Right lobe of liver (tissue), 6 donors: ENCODE measurements at regions not wholly inside any gene's neighbourhood (a gene's known extent, or its start where the extent isn't known, plus 50 kb on each side); places are given as distances from the start of the nearest gene placed in this dataset.

Source experiments
- ATAC-seq, 4 donors: fragments of 200-7000 bp; cut with Tn5 transposase; one replicate each; pipeline ENCODE4 v1.9.1; 2020; ENCODE audit warnings: mild to moderate bottlenecking in 4 of 4, moderate library complexity in 4 of 4
- DNase-seq, 3 donors: peaks; one replicate each; pipeline ENCODE4 v3.0.0-alpha.2; 2020
- H3K27ac ChIP-seq, 3 donors: fragments of 200-600 bp; one replicate each; pipeline ENCODE4 v1.8.0; 2022
- H3K27me3 ChIP-seq, 2 donors: fragments of 200-600 bp; one replicate each; pipeline ENCODE4 v1.8.0; 2022
- H3K36me3 ChIP-seq, 4 donors: fragments of 200-600 bp; sonication (generic) in 1 of 4; one replicate each; pipeline versions ENCODE4 v1.5.1 to v1.8.0; 2017 to 2022; ENCODE audit warnings: control low read depth in 1 of 4
- H3K4me1 ChIP-seq, 4 donors: fragments of 200-600 bp; sonication (generic) in 1 of 4; one replicate each; pipeline versions ENCODE4 v1.5.1 to v1.8.0; 2017 to 2022; ENCODE audit warnings: control low read depth in 1 of 4
- H3K4me3 ChIP-seq, 3 donors: fragments of 200-600 bp; one replicate each; pipeline ENCODE4 v1.8.0; 2022
- H3K9me3 ChIP-seq, 4 donors: fragments of 200-600 bp; sonication (generic) in 1 of 4; one replicate each; pipeline versions ENCODE4 v1.5.1 to v1.8.0; 2017 to 2022; ENCODE audit warnings: control low read depth in 1 of 4
- POLR2A ChIP-seq: fragments of 450-650 bp; IDR thresholded peaks from one replicate; pipeline ENCODE4 v1.6.1; 2017; ENCODE audit warnings: antibody characterized with exemption, mild to moderate bottlenecking
- WGBS: methylation state at CpG from one replicate; pipeline ENCODE4 v1.1.6; 2018; ENCODE audit warnings: low coverage, low lambda C conversion rate; ENCODE audit not compliant: insufficient coverage; ENCODE audit errors: missing lambda C conversion rate; 5-methylcytosine and 5-hydroxymethylcytosine counted together
- intact Hi-C, 2 donors: fragments of 100-400 bp; cut with DNase I; formaldehyde crosslinking; loops; one replicate each; pipeline versions ENCODE4 v1.11.2 to v1.14.1; 2022
- TF ChIP-seq, protein P1 (sequence below), 4 donors: fragments of 200-600 bp in 3 of 4; fragments of 450-650 bp in 1 of 4; IDR thresholded peaks; one replicate each; pipeline versions ENCODE4 v1.5.1 to v1.8.0; 2016 to 2022; ENCODE audit warnings: antibody characterized with exemption in 4 of 4, mild to moderate bottlenecking in 2 of 4
- donor health status: DM: no; HTN: yes; CAD: no.
- donor health status: DM: no; HTN: no; CAD: no.
- donor health status: DM: no; HTN: no; CAD: no.
- donor health status: DM: no; HTN: yes; CAD: no.
- donor health status: DM: no; HTN: yes; CAD: no.

DNA sequence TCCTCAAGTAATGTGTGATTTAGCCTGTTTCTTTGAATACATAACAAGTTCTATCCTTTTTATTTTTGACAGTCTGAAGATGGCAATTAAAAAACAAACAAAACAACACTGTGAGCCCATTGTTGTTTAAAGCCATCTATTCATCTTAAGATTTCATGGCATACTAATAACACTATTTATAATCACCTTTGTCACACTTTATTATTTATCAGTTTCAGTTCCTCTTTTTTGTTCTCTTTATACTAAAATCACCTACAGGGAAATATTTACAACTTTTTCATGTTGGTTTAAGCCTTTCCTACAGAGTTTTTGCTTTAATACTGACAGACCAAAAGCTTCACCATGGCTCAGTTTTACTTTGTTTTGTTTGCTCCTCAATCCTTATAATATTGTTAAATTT lies 247.4 kb upstream of the CTSO start:
- Histone ChIP-seq H3K9me3 (no peaks in the 10 kb centered on the region), H3K4me1 (no peaks in the 10 kb centered on the region), H3K4me3 (no peak overlapping the region), H3K36me3 (no peaks in the 10 kb centered on the region), H3K27ac (no peak overlapping the region), H3K27me3 (no peaks in the 10 kb centered on the region)
- intact Hi-C loops, result no loop called here
- ATAC-seq, result no peak
- TF ChIP-seq POLR2A, result no peak
- TF ChIP-seq, protein P1, sequence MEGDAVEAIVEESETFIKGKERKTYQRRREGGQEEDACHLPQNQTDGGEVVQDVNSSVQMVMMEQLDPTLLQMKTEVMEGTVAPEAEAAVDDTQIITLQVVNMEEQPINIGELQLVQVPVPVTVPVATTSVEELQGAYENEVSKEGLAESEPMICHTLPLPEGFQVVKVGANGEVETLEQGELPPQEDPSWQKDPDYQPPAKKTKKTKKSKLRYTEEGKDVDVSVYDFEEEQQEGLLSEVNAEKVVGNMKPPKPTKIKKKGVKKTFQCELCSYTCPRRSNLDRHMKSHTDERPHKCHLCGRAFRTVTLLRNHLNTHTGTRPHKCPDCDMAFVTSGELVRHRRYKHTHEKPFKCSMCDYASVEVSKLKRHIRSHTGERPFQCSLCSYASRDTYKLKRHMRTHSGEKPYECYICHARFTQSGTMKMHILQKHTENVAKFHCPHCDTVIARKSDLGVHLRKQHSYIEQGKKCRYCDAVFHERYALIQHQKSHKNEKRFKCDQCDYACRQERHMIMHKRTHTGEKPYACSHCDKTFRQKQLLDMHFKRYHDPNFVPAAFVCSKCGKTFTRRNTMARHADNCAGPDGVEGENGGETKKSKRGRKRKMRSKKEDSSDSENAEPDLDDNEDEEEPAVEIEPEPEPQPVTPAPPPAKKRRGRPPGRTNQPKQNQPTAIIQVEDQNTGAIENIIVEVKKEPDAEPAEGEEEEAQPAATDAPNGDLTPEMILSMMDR (IDR thresholded peaks at IDR 0.05), result no peak
- DNase-seq, result no peak

DNA sequence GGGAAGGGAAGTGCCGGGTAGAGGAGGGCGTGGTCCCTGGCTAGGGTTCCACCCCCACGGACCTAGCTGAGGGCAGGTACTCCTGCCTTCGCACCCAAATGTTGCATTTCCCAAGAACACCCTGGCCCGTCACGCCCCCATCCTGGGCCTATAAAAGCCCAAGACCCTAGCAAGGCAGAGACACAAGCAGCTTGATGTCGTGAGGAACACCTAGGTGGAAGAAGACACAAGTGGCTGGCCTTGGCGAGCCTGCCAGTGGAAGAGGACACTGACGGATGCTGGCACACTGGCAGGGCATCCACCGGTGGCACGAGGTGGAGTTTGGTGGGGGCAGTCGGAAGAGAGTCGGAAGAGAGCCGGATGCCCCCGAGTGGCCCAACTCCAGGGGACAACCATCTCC lies 244.8 kb upstream of the CTSO start:
- TF ChIP-seq, protein P1 (IDR thresholded peaks at IDR 0.05), result no peak
- no peak for TF ChIP-seq POLR2A
- H3K4me3 ChIP-seq, result no peak overlapping the region
- intact Hi-C loops, result no loop called here
- DNase-seq, result no peak
- no peaks in the 10 kb centered on the region for H3K9me3 ChIP-seq
- no peaks in the 10 kb centered on the region for H3K27me3 ChIP-seq
- no peak overlapping the region for H3K27ac ChIP-seq
- no peaks in the 10 kb centered on the region for H3K36me3 ChIP-seq
- peaks cover 0 to 3% (median 0%) of the 10 kb centered on the region in 4 donors for H3K4me1 ChIP-seq
- no peak for ATAC-seq
- WGBS, result 83% methylated on average over 2 of the region's 15 CpGs

DNA sequence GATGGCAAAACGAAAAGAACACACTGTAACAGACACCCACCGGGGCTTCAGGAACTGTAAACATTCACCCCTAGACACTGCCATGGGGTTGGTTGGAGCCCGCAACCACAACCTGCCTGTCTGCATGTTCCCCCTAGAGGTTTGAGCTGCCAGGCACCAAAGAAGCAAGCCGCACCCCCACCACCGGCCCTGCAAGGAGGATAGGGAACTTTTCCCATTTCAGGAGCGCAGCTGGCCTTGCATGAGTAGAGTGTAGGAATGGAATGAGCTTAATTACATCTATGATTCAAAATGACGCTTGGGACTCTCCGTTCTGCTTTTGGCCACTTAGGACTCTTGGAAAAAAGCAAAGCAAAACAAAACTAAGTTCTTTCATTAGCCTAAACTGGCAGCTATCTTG lies 243.6 kb upstream of the CTSO start:
- no peaks in the 10 kb centered on the region for H3K9me3 ChIP-seq
- no peaks in the 10 kb centered on the region for H3K27me3 ChIP-seq
- H3K4me3 ChIP-seq, result no peak overlapping the region
- peaks cover 0 to 12% (median 0%) of the 10 kb centered on the region in 4 donors for H3K4me1 ChIP-seq
- DNase-seq (no peak), ATAC-seq (no peak)
- TF ChIP-seq, protein P1 (IDR thresholded peaks at IDR 0.05), result no peak
- intact Hi-C loops, result no loop called here
- no peaks in the 10 kb centered on the region for H3K36me3 ChIP-seq
- 72% methylated on average over 5 of the region's 8 CpGs for WGBS
- no peak overlapping the region for H3K27ac ChIP-seq

DNA sequence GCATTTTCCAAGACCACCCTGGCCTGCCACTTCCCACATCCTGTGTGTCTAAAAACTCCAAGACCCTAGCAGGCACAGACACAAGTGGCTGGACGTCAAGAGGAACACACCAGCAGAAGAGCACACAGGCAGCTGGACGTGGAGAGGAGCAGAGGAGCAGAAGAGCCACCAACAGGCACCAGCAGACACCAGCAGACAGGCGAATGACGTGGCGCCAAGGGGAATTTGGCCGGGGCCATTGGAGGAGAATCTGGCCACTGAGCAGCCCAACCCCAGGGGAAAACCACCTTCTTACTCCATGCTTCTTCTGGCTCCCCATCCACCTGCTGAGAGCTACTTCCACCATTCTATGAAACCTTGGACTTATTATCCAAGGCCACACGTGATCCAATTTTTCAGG lies 243.1 kb upstream of the CTSO start:
- Histone ChIP-seq H3K9me3 (no peaks in the 10 kb centered on the region), H3K4me3 (no peak overlapping the region), H3K4me1 (peaks cover 0 to 13% (median 0%) of the 10 kb centered on the region in 4 donors), H3K27me3 (no peaks in the 10 kb centered on the region), H3K36me3 (no peaks in the 10 kb centered on the region), H3K27ac (no peak overlapping the region)
- intact Hi-C loops, result no loop called here
- 100% methylated on average over 1 of the region's 7 CpGs for WGBS
- TF ChIP-seq, protein P1 (IDR thresholded peaks at IDR 0.05), result no peak
- TF ChIP-seq POLR2A, result no peak
- DNase-seq (no peak), ATAC-seq (no peak)

DNA sequence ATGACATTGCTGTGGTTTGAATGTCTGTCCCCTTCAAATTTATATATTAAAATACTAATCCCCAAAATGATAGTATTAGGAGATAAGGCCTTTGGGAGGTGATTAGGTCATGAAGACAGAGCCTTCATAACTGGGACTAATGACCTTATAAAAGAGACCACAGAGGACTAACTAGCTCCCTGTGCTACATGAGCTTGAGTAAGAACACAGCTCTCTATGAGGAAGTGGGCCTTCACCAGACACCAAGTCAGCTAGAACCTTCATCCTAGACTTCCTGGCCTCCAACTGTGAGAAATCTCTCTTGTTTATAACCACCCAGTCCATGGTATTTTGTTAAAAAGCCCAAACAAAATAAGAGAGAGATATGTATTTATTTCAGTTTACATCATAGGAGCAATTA lies 242.2 kb upstream of the CTSO start:
- ATAC-seq, result no peak
- no peak for DNase-seq
- no peak for TF ChIP-seq POLR2A
- TF ChIP-seq, protein P1 (IDR thresholded peaks at IDR 0.05), result no peak
- Histone ChIP-seq H3K9me3 (no peaks in the 10 kb centered on the region), H3K27ac (no peak overlapping the region), H3K27me3 (no peaks in the 10 kb centered on the region), H3K4me3 (no peak overlapping the region), H3K4me1 (peaks cover 0 to 22% (median 0%) of the 10 kb centered on the region in 4 donors), H3K36me3 (no peaks in the 10 kb centered on the region)
- intact Hi-C loops, result no loop called here
